ENCODE measurements at regions not wholly inside any gene's neighbourhood (a gene's known extent, or its start where the extent isn't known, plus 50 kb on each side); places are given as distances from the start of the nearest gene placed in this dataset.

DNA sequence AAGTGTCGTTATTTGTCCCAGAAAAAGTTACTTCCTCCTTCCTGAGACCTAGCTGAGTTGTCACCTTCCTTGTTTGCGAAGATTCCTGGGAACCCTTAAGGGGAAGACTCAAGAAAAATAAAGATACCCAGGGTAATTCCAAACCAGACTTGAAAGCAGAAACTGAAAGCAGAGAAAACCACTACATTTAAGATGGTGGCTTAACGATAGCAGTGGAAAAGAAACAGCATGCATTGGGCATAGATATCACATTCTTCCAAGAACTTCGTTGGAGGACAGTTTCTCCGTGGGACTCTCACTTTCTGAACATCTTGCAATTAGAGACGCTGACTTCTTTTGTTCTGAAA, 89.1 kb downstream of the FAM76B start:
- TF ChIP-seq POLR2AphosphoS5 (IDR thresholded peaks at IDR 0.05; ENCODE audit: low read depth, low read length) (no peak), SIN3A (IDR thresholded peaks at IDR 0.05; ENCODE audit: borderline replicate concordance, insufficient read depth, low read length) (no peak)
